IPS-18a (cell line): ENCODE measurements at regions not wholly inside any gene's neighbourhood (a gene's known extent, or its start where the extent isn't known, plus 50 kb on each side); places are given as distances from the start of the nearest gene placed in this dataset.

Experiments used
- H3K27ac ChIP-seq: one replicate; pipeline ENCODE4 v1.5.1; 2013; ENCODE audit warnings: low read length
- H3K27me3 ChIP-seq: one replicate; pipeline ENCODE4 v1.6.1; 2013; ENCODE audit warnings: mild to moderate bottlenecking, low read length; ENCODE audit not compliant: control insufficient read depth, insufficient read depth
- H3K36me3 ChIP-seq: one replicate; pipeline ENCODE4 v1.6.1; 2013; ENCODE audit warnings: low read depth, low read length; ENCODE audit not compliant: control insufficient read depth
- H3K4me1 ChIP-seq: one replicate; pipeline ENCODE4 v1.6.1; 2013; ENCODE audit warnings: low read depth, low read length; ENCODE audit not compliant: control insufficient read depth
- H3K4me3 ChIP-seq: one replicate; pipeline ENCODE4 v1.5.1; 2013; ENCODE audit warnings: low read length
- H3K9ac ChIP-seq: one replicate; pipeline ENCODE4 v1.6.1; 2013; ENCODE audit warnings: mild to moderate bottlenecking, low read length, moderate library complexity
- H3K9me3 ChIP-seq: one replicate; pipeline ENCODE4 v1.6.1; 2013; ENCODE audit warnings: low read depth, low read length; ENCODE audit not compliant: control insufficient read depth

- Histone ChIP-seq H3K4me1 (peaks cover 18% of the 10 kb centered on the region), H3K4me3 (no peak overlapping the region), H3K9ac (no peak overlapping the region), H3K9me3 (no peaks in the 10 kb centered on the region), H3K27me3 (no peaks in the 10 kb centered on the region), H3K36me3 (no peaks in the 10 kb centered on the region), H3K27ac (no peak overlapping the region)
These were observed 125.6 kb upstream of the HS6ST1 start for GRCh38 chr2:128444121-128444771.

GRCh38 chr2:128444816-128445522, 126.3 kb upstream of the HS6ST1 start:
- H3K4me3 ChIP-seq = no peak overlapping the region
- H3K9me3 ChIP-seq = no peaks in the 10 kb centered on the region
- H3K36me3 ChIP-seq = no peaks in the 10 kb centered on the region
- H3K4me1 ChIP-seq = peaks cover 18% of the 10 kb centered on the region
- H3K27me3 ChIP-seq = no peaks in the 10 kb centered on the region
- no peak overlapping the region for H3K27ac ChIP-seq
- H3K9ac ChIP-seq = no peak overlapping the region

GRCh38 chr2:128445523-128445900, 126.8 kb upstream of the HS6ST1 start:
- no peaks in the 10 kb centered on the region for H3K9me3 ChIP-seq

GRCh38 chr2:128446049-128446873, 127.6 kb upstream of the HS6ST1 start:
- H3K36me3 ChIP-seq = no peaks in the 10 kb centered on the region
- H3K4me3 ChIP-seq = no peak overlapping the region
- H3K27ac ChIP-seq = no peak overlapping the region
- no peaks in the 10 kb centered on the region for H3K27me3 ChIP-seq
- peaks cover 18% of the 10 kb centered on the region for H3K4me1 ChIP-seq
- H3K9me3 ChIP-seq = no peaks in the 10 kb centered on the region
- H3K9ac ChIP-seq = no peak overlapping the region

More at GRCh38 chr2:128445523-128445900, 126.8 kb upstream of the HS6ST1 start:
- Histone ChIP-seq H3K36me3 (no peaks in the 10 kb centered on the region), H3K4me1 (peaks cover 18% of the 10 kb centered on the region), H3K27me3 (no peaks in the 10 kb centered on the region), H3K9ac (no peak overlapping the region), H3K27ac (no peak overlapping the region), H3K4me3 (no peak overlapping the region)

GRCh38 chr2:128446874-128447537, 128.3 kb upstream of the HS6ST1 start:
- H3K36me3 ChIP-seq = no peaks in the 10 kb centered on the region
- H3K4me3 ChIP-seq = no peak overlapping the region
- no peak overlapping the region for H3K27ac ChIP-seq
- H3K27me3 ChIP-seq = no peaks in the 10 kb centered on the region
- H3K9ac ChIP-seq = no peak overlapping the region
- no peaks in the 10 kb centered on the region for H3K9me3 ChIP-seq
- H3K4me1 ChIP-seq = peaks cover 16% of the 10 kb centered on the region

GRCh38 chr2:128447538-128447995, 128.9 kb upstream of the HS6ST1 start:
- no peak overlapping the region for H3K9ac ChIP-seq
- H3K27me3 ChIP-seq = no peaks in the 10 kb centered on the region
- H3K4me3 ChIP-seq = no peak overlapping the region
- peaks cover 10% of the 10 kb centered on the region for H3K4me1 ChIP-seq
- no peaks in the 10 kb centered on the region for H3K9me3 ChIP-seq
- H3K27ac ChIP-seq = no peak overlapping the region
- no peaks in the 10 kb centered on the region for H3K36me3 ChIP-seq

- H3K9ac ChIP-seq = no peak overlapping the region
- H3K9me3 ChIP-seq = no peaks in the 10 kb centered on the region
- H3K27me3 ChIP-seq = no peaks in the 10 kb centered on the region
- H3K4me1 ChIP-seq = peaks cover under 1% of the 10 kb centered on the region
- H3K36me3 ChIP-seq = no peaks in the 10 kb centered on the region
- H3K27ac ChIP-seq = no peak overlapping the region
- H3K4me3 ChIP-seq = no peak overlapping the region
These were observed 129.9 kb upstream of the HS6ST1 start for GRCh38 chr2:128448331-128449225.

- no peaks in the 10 kb centered on the region for H3K27me3 ChIP-seq
- H3K36me3 ChIP-seq = no peaks in the 10 kb centered on the region
- H3K4me1 ChIP-seq = no peaks in the 10 kb centered on the region
- H3K9me3 ChIP-seq = no peaks in the 10 kb centered on the region
- no peak overlapping the region for H3K9ac ChIP-seq
- no peak overlapping the region for H3K27ac ChIP-seq
- H3K4me3 ChIP-seq = no peak overlapping the region
These were observed 130.8 kb upstream of the HS6ST1 start for GRCh38 chr2:128449226-128450061.

GRCh38 chr2:128450211-128451024, 131.8 kb upstream of the HS6ST1 start:
- Histone ChIP-seq H3K9me3 (no peaks in the 10 kb centered on the region), H3K4me3 (no peak overlapping the region), H3K27ac (no peak overlapping the region), H3K36me3 (no peaks in the 10 kb centered on the region), H3K27me3 (no peaks in the 10 kb centered on the region), H3K4me1 (no peaks in the 10 kb centered on the region), H3K9ac (no peak overlapping the region)
